ENCODE measurements at regions not wholly inside any gene's neighbourhood (a gene's known extent, or its start where the extent isn't known, plus 50 kb on each side); places are given as distances from the start of the nearest gene placed in this dataset.

GRCh38 chr15:100726421-100727190 is 124.2 kb downstream of the ASB7 start:
- Histone ChIP-seq H3K27me3 (no peaks in the 10 kb centered on the region), H3K4me1 (peaks cover 0 to 10% (median 9%) of the 10 kb centered on the region in 4 donors), H3K36me3 (no peaks in the 10 kb centered on the region), H3K4me3 (no peak overlapping the region), H3K9me3 (no peaks in the 10 kb centered on the region), H3K27ac (replicated peaks in 1 of 4) (no peak overlapping the region)
- 83% methylated on average over 15 of the region's 15 CpGs for WGBS
- TF ChIP-seq POLR2A (IDR thresholded peaks at IDR 0.05; ENCODE audit: low read depth) (no peak), POLR2AphosphoS5 (IDR thresholded peaks at IDR 0.05) (no peak), CTCF (IDR thresholded peaks at IDR 0.05) (no peak), EP300 (IDR thresholded peaks at IDR 0.05) (no peak)
- intact Hi-C loops (cut with DNase I): no loop called here
- peak; percentile 64 for DNase-seq (ENCODE audit: extremely low spot score)

GRCh38 chr15:100727291-100727851 is 125.0 kb downstream of the ASB7 start:
- no peak for TF ChIP-seq EP300 (IDR thresholded peaks at IDR 0.05)
- TF ChIP-seq POLR2AphosphoS5 (IDR thresholded peaks at IDR 0.05): no peak
- 88% methylated on average over 21 of the region's 21 CpGs for WGBS
- no peaks in the 10 kb centered on the region for H3K27me3 ChIP-seq
- H3K9me3 ChIP-seq: no peaks in the 10 kb centered on the region
- H3K4me3 ChIP-seq: no peak overlapping the region
- H3K27ac ChIP-seq (replicated peaks in 1 of 4): no peak overlapping the region
- peak; percentile 64 for DNase-seq (ENCODE audit: extremely low spot score)
- intact Hi-C loops (cut with DNase I): no loop called here
- H3K36me3 ChIP-seq: no peaks in the 10 kb centered on the region
- peaks cover under 1 to 8% (median 2%) of the 10 kb centered on the region in 4 donors for H3K4me1 ChIP-seq

- no peaks in the 10 kb centered on the region for H3K27me3 ChIP-seq
- peaks cover 6 to 14% (median 10%) of the 10 kb centered on the region in 4 donors for H3K4me1 ChIP-seq
- no peak overlapping the region for H3K4me3 ChIP-seq
- no peaks in the 10 kb centered on the region for H3K9me3 ChIP-seq
- 82% methylated on average over 15 of the region's 17 CpGs for WGBS
- intact Hi-C loops (cut with DNase I): no loop called here
- DNase-seq (ENCODE audit: extremely low spot score): peak; percentile 90
- no peaks in the 10 kb centered on the region for H3K36me3 ChIP-seq
- no peak for TF ChIP-seq CTCF (IDR thresholded peaks at IDR 0.05)
- TF ChIP-seq POLR2AphosphoS5 (IDR thresholded peaks at IDR 0.05): no peak
- TF ChIP-seq EP300 (IDR thresholded peaks at IDR 0.05): no peak
- no peak for TF ChIP-seq POLR2A (IDR thresholded peaks at IDR 0.05; ENCODE audit: low read depth)
- no peak overlapping the region for H3K27ac ChIP-seq (replicated peaks in 1 of 4)
Observed at GRCh38 chr15:100728371-100729201, 126.2 kb downstream of the ASB7 start.

- DNase-seq (ENCODE audit: extremely low spot score): peak; percentile 57
- Histone ChIP-seq H3K27me3 (no peaks in the 10 kb centered on the region), H3K36me3 (no peaks in the 10 kb centered on the region), H3K27ac (replicated peaks in 1 of 4) (no peak overlapping the region), H3K9me3 (no peaks in the 10 kb centered on the region), H3K4me3 (no peak overlapping the region), H3K4me1 (peaks cover 6 to 14% (median 11%) of the 10 kb centered on the region in 4 donors)
- TF ChIP-seq EP300 (IDR thresholded peaks at IDR 0.05): no peak
- TF ChIP-seq POLR2A (IDR thresholded peaks at IDR 0.05; ENCODE audit: low read depth): no peak
- no peak for TF ChIP-seq CTCF (IDR thresholded peaks at IDR 0.05)
- no peak for TF ChIP-seq POLR2AphosphoS5 (IDR thresholded peaks at IDR 0.05)
- intact Hi-C loops (cut with DNase I): no loop called here
- WGBS: 92% methylated on average over 6 of the region's 6 CpGs
Observed at GRCh38 chr15:100729461-100729860, 127.1 kb downstream of the ASB7 start.

- Histone ChIP-seq H3K9me3 (no peaks in the 10 kb centered on the region), H3K27ac (replicated peaks in 1 of 4) (no peak overlapping the region), H3K27me3 (no peaks in the 10 kb centered on the region), H3K4me3 (no peak overlapping the region), H3K36me3 (no peaks in the 10 kb centered on the region), H3K4me1 (peaks cover 6 to 14% (median 11%) of the 10 kb centered on the region in 4 donors)
- WGBS: 82% methylated on average over 7 of the region's 7 CpGs
- intact Hi-C loops (cut with DNase I): no loop called here
- no peak for DNase-seq (ENCODE audit: extremely low spot score)
- TF ChIP-seq POLR2A (IDR thresholded peaks at IDR 0.05; ENCODE audit: low read depth) (no peak), POLR2AphosphoS5 (IDR thresholded peaks at IDR 0.05) (no peak), EP300 (IDR thresholded peaks at IDR 0.05) (no peak), CTCF (IDR thresholded peaks at IDR 0.05) (no peak)
Observed at GRCh38 chr15:100730129-100730528, 127.7 kb downstream of the ASB7 start.
